22Rv1 (cell line): ENCODE measurements at regions not wholly inside any gene's neighbourhood (a gene's known extent, or its start where the extent isn't known, plus 50 kb on each side); places are given as distances from the start of the nearest gene placed in this dataset.

ENCODE experiments used
- CTCF ChIP-seq: fragments of 450-650 bp; IDR thresholded peaks from 2 replicates; pipeline ENCODE4 v1.5.1; 2017; ENCODE audit warnings: mild to moderate bottlenecking
- ZFX ChIP-seq: fragments of 450-650 bp; IDR thresholded peaks from 2 replicates; pipeline ENCODE4 v1.6.1; 2017; ENCODE audit warnings: antibody characterized with exemption, borderline replicate concordance

- TF ChIP-seq CTCF, result no peak
- TF ChIP-seq ZFX, result no peak
These were observed 403.3 kb downstream of the ADAMTS20 start for GRCh38 chr12:43148691-43149090.
